K562 (cell line): ENCODE measurements at regions not wholly inside any gene's neighbourhood (a gene's known extent, or its start where the extent isn't known, plus 50 kb on each side); places are given as distances from the start of the nearest gene placed in this dataset.

Source experiments
- CBX5 ChIP-seq: IDR thresholded peaks from 2 replicates; pipeline ENCODE4 v1.6.1; 2014; ENCODE audit warnings: low read depth, borderline replicate concordance
- CREM ChIP-seq: IDR thresholded peaks from 2 replicates; pipeline ENCODE4 v1.6.1; 2014; ENCODE audit warnings: antibody characterized with exemption, low read depth
- CTCF ChIP-seq, 3 experiments: IDR thresholded peaks in 2 of 3; conservative IDR thresholded peaks in 1 of 3; 2 replicates each; pipeline ENCODE4 v1.5.1; 2011 to 2012; ENCODE audit warnings: low read length in 3 of 3, mild to moderate bottlenecking in 3 of 3, control low read depth in 2 of 3, improper control_type of control experiment in 1 of 3, inconsistent platforms in 1 of 3, low read depth in 1 of 3, mixed read lengths in 1 of 3, moderate library complexity in 1 of 3; ENCODE audit not compliant: insufficient read depth in 2 of 3
- DEAF1 ChIP-seq: fragments of 450-650 bp; formaldehyde crosslinking; IDR thresholded peaks from 2 replicates; pipeline ENCODE4 v1.4.0; 2020; ENCODE audit warnings: mild to moderate bottlenecking, moderate library complexity
- HDAC6 ChIP-seq: IDR thresholded peaks from 2 replicates; pipeline ENCODE4 v1.6.1; 2012; ENCODE audit warnings: low read depth, mild to moderate bottlenecking, control low read depth, inconsistent platforms, low read length, moderate library complexity
- NCOA4 ChIP-seq: fragments of 450-650 bp; IDR thresholded peaks from 2 replicates; pipeline ENCODE4 v1.6.1; 2018; ENCODE audit warnings: mild to moderate bottlenecking; ENCODE audit not compliant: partially characterized antibody
- POLR2A ChIP-seq: fragments of 450-650 bp; conservative IDR thresholded peaks from 2 replicates; pipeline ENCODE4 v1.6.1; 2016
- U2AF2 ChIP-seq: fragments of 200-400 bp; formaldehyde crosslinking; optimal IDR thresholded peaks from 2 replicates; pipeline ENCODE3; 2017; ENCODE audit warnings: low read depth, mild to moderate bottlenecking, low read length
- ZNF699 ChIP-seq: fragments of 250-450 bp; sonication (Bioruptor Pico); IDR thresholded peaks from 2 replicates; pipeline ENCODE4 v1.8.0; 2021; ENCODE audit warnings: mild to moderate bottlenecking, moderate library complexity; ENCODE audit not compliant: insufficient replicate concordance

- no peak for TF ChIP-seq CTCF (IDR thresholded peaks at IDR 0.05 in 2 of 3, conservative IDR thresholded peaks at IDR 0.05 in 1 of 3; ENCODE audit: insufficient read depth in 2 of 3, low read depth in 1 of 3, low read length in 3 of 3)
- TF ChIP-seq U2AF2: no peak
- no peak for TF ChIP-seq HDAC6
- no peak for TF ChIP-seq CBX5
- TF ChIP-seq CREM: no peak
- TF ChIP-seq POLR2A: no peak
- no peak for TF ChIP-seq DEAF1 (CRISPR knock-in tag)
- no peak for TF ChIP-seq NCOA4
- no peak for TF ChIP-seq ZNF699 (CRISPR knock-in tag)
These were observed 709.3 kb upstream of the CCDC179 start for GRCh38 chr11:23569547-23569946.
